SK-N-SH treated with all-trans-retinoic acid at 6 μM for 48 hours (cell line): ENCODE measurements at regions not wholly inside any gene's neighbourhood (a gene's known extent, or its start where the extent isn't known, plus 50 kb on each side); places are given as distances from the start of the nearest gene placed in this dataset.
"Not testable (repeated sequence)": the region's sequence is repeated elsewhere in the genome, so short reads cannot be mapped to it uniquely, and the experiment has no call there.

Source experiments
- ARNTL ChIP-seq: fragments of 450-650 bp; formaldehyde crosslinking; IDR thresholded peaks from 2 replicates; pipeline ENCODE4 v1.5.0; 2020; ENCODE audit warnings: low read depth, mild to moderate bottlenecking, moderate library complexity, borderline replicate concordance
- CREB5 ChIP-seq: fragments of 250-450 bp; sonication (Bioruptor Pico); IDR thresholded peaks from 2 replicates; pipeline ENCODE4 v1.5.1; 2020; ENCODE audit warnings: low read depth, mild to moderate bottlenecking, moderate library complexity
- CSDC2 ChIP-seq: fragments of 250-450 bp; sonication (Bioruptor Pico); IDR thresholded peaks from 2 replicates; pipeline ENCODE4 v1.5.0; 2020; ENCODE audit warnings: mild to moderate bottlenecking, moderate library complexity
- CSRNP3 ChIP-seq: fragments of 250-450 bp; sonication (Bioruptor Pico); IDR thresholded peaks from 2 replicates; pipeline ENCODE4 v1.5.1; 2021; ENCODE audit warnings: mild to moderate bottlenecking, moderate library complexity
- OSR1 ChIP-seq: fragments of 250-450 bp; sonication (Bioruptor Pico); IDR thresholded peaks from 2 replicates; pipeline ENCODE4 v1.8.0; 2022; ENCODE audit warnings: moderate library complexity, mild to moderate bottlenecking, inconsistent platforms
- PATZ1 ChIP-seq: fragments of 250-450 bp; sonication (Bioruptor Pico); IDR thresholded peaks from 2 replicates; pipeline ENCODE4 v1.8.0; 2020; ENCODE audit warnings: mild to moderate bottlenecking, moderate library complexity, borderline replicate concordance
- POU6F1 ChIP-seq: fragments of 250-450 bp; sonication (Bioruptor Pico); IDR thresholded peaks from 2 replicates; pipeline ENCODE4 v1.8.0; 2021; ENCODE audit warnings: low read depth, mild to moderate bottlenecking, moderate library complexity, borderline replicate concordance
- PPARA ChIP-seq: fragments of 250-450 bp; sonication (Bioruptor Pico); IDR thresholded peaks from 2 replicates; pipeline ENCODE4 v1.5.0; 2020; ENCODE audit warnings: mild to moderate bottlenecking, borderline replicate concordance
- RARB ChIP-seq: fragments of 250-450 bp; sonication (Bioruptor Pico); IDR thresholded peaks from 2 replicates; pipeline ENCODE4 v1.8.0; 2021; ENCODE audit warnings: mild to moderate bottlenecking, moderate library complexity
- SNAI2 ChIP-seq: fragments of 250-450 bp; sonication (Bioruptor Pico); IDR thresholded peaks from 2 replicates; pipeline ENCODE4 v1.5.0; 2020; ENCODE audit warnings: mild to moderate bottlenecking, moderate library complexity
- TCF4 ChIP-seq: fragments of 250-450 bp; sonication (Bioruptor Pico); IDR thresholded peaks from 2 replicates; pipeline ENCODE4 v1.8.0; 2021; ENCODE audit warnings: mild to moderate bottlenecking, moderate library complexity, borderline replicate concordance
- ZFP3 ChIP-seq: fragments of 250-450 bp; sonication (Bioruptor Pico); IDR thresholded peaks from 2 replicates; pipeline ENCODE4 v1.5.0; 2020; ENCODE audit warnings: mild to moderate bottlenecking, moderate library complexity
- ZFP30 ChIP-seq: fragments of 450-650 bp; formaldehyde crosslinking; IDR thresholded peaks from 2 replicates; pipeline ENCODE4 v1.5.0; 2022; ENCODE audit warnings: mild to moderate bottlenecking, moderate library complexity

- not testable (repeated sequence) for TF ChIP-seq ARNTL (CRISPR knock-in tag); CREB5 (CRISPR knock-in tag); CSDC2 (CRISPR knock-in tag); ZFP30 (CRISPR knock-in tag); SNAI2 (CRISPR knock-in tag); PATZ1; CSRNP3; OSR1 (CRISPR knock-in tag); PPARA (CRISPR knock-in tag); ZFP3 (CRISPR knock-in tag); POU6F1 (CRISPR knock-in tag); TCF4 (CRISPR knock-in tag); RARB (CRISPR knock-in tag)
Observed at GRCh38 chr9:66269783-66270182, 532.8 kb downstream of the FOXD4L4 start.
